ENCODE measurements at regions not wholly inside any gene's neighbourhood (a gene's known extent, or its start where the extent isn't known, plus 50 kb on each side); places are given as distances from the start of the nearest gene placed in this dataset.
A peak's percentile ranks its signal among the peaks of the same experiment; 100 is the strongest.

GRCh38 chrX:43456906-43457305 is 199.2 kb upstream of the MAOA start:
- H3K79me1 ChIP-seq (ENCODE audit: low read length), result no peaks in the 10 kb centered on the region
- no peak overlapping the region for H3K23ac ChIP-seq (ENCODE audit: low read length)
- H3K9ac ChIP-seq (ENCODE audit: low read length), result no peak overlapping the region
- no peak overlapping the region for H4K91ac ChIP-seq (ENCODE audit: low read depth, low read length)
- no peaks in the 10 kb centered on the region for H3K79me2 ChIP-seq (ENCODE audit: control insufficient read depth, insufficient read depth, low read length, poor library complexity)
- peaks cover 5% of the 10 kb centered on the region for H3K9me3 ChIP-seq (ENCODE audit: insufficient read depth, low read depth, low read length)
- WGBS (ENCODE audit: extremely low coverage, insufficient coverage, insufficient read length), result no CpG with 5 or more reads among the region's 2 CpGs
- H3K14ac ChIP-seq (ENCODE audit: low read length), result no peak overlapping the region
- H3K27me3 ChIP-seq (ENCODE audit: insufficient read depth, low read length), result no peaks in the 10 kb centered on the region
- H3K27ac ChIP-seq (ENCODE audit: low read depth, low read length), result no peak overlapping the region
- H2AK5ac ChIP-seq (ENCODE audit: low read length), result no peak overlapping the region
- no peak overlapping the region for H2AFZ ChIP-seq (ENCODE audit: insufficient read depth, low read length, poor library complexity)
- H2BK5ac ChIP-seq (ENCODE audit: low read depth, low read length, poor library complexity), result no peak overlapping the region
- no peak overlapping the region for H3K4me3 ChIP-seq (ENCODE audit: low read depth, low read length)
- H3K4me1 ChIP-seq (ENCODE audit: control insufficient read depth in 1 of 2, insufficient read depth in 2 of 2, low read length in 2 of 2), result no peaks in the 10 kb centered on the region
- H3K18ac ChIP-seq (ENCODE audit: low read length), result no peak overlapping the region
- H2BK12ac ChIP-seq (ENCODE audit: low read length), result no peak overlapping the region
- H4K8ac ChIP-seq (ENCODE audit: low read depth, low read length), result no peak overlapping the region
- no peak overlapping the region for H3K4ac ChIP-seq (ENCODE audit: low read depth, low read length)
- H3K4me2 ChIP-seq (ENCODE audit: low read length), result no peak overlapping the region
- H4K12ac ChIP-seq (ENCODE audit: low read depth, low read length), result no peak overlapping the region
- H3K36me3 ChIP-seq (ENCODE audit: control insufficient read depth in 1 of 2, insufficient read depth in 2 of 2, low read length in 2 of 2), result no peaks in the 10 kb centered on the region
- H2BK120ac ChIP-seq (ENCODE audit: insufficient read depth, low read length, poor library complexity), result no peak overlapping the region
- no peak for DNase-seq

- DNase-seq, result no peak
- Histone ChIP-seq H3K18ac (ENCODE audit: low read length) (no peak overlapping the region), H2BK12ac (ENCODE audit: low read length) (no peak overlapping the region), H2AFZ (ENCODE audit: insufficient read depth, low read length, poor library complexity) (no peak overlapping the region), H4K8ac (ENCODE audit: low read depth, low read length) (no peak overlapping the region), H3K36me3 (ENCODE audit: control insufficient read depth in 1 of 2, insufficient read depth in 2 of 2, low read length in 2 of 2) (no peaks in the 10 kb centered on the region), H4K12ac (ENCODE audit: low read depth, low read length) (no peak overlapping the region), H3K27me3 (ENCODE audit: insufficient read depth, low read length) (no peaks in the 10 kb centered on the region), H2AK5ac (ENCODE audit: low read length) (no peak overlapping the region), H2BK5ac (ENCODE audit: low read depth, low read length, poor library complexity) (no peak overlapping the region), H3K4ac (ENCODE audit: low read depth, low read length) (no peak overlapping the region), H3K9me3 (ENCODE audit: insufficient read depth, low read depth, low read length) (no peaks in the 10 kb centered on the region), H3K79me2 (ENCODE audit: control insufficient read depth, insufficient read depth, low read length, poor library complexity) (no peaks in the 10 kb centered on the region), H2BK120ac (ENCODE audit: insufficient read depth, low read length, poor library complexity) (no peak overlapping the region), H3K4me2 (ENCODE audit: low read length) (no peak overlapping the region), H3K4me1 (ENCODE audit: control insufficient read depth in 1 of 2, insufficient read depth in 2 of 2, low read length in 2 of 2) (no peaks in the 10 kb centered on the region), H3K9ac (ENCODE audit: low read length) (no peak overlapping the region), H3K27ac (ENCODE audit: low read depth, low read length) (no peak overlapping the region), H4K91ac (ENCODE audit: low read depth, low read length) (no peak overlapping the region), H3K14ac (ENCODE audit: low read length) (no peak overlapping the region), H3K23ac (ENCODE audit: low read length) (no peak overlapping the region), H3K79me1 (ENCODE audit: low read length) (no peaks in the 10 kb centered on the region), H3K4me3 (ENCODE audit: low read depth, low read length) (no peak overlapping the region)
- no CpG with 5 or more reads among the region's 8 CpGs for WGBS (ENCODE audit: extremely low coverage, insufficient coverage, insufficient read length)
Measured at GRCh38 chrX:43467608-43468234, 188.4 kb upstream of the MAOA start.

GRCh38 chrX:43469391-43470054 is 186.6 kb upstream of the MAOA start:
- no peak overlapping the region for H3K4me2 ChIP-seq (ENCODE audit: low read length)

GRCh38 chrX:43474321-43474720 is 181.8 kb upstream of the MAOA start:
- H4K91ac ChIP-seq (ENCODE audit: low read depth, low read length), result no peak overlapping the region
- H3K36me3 ChIP-seq (ENCODE audit: control insufficient read depth in 1 of 2, insufficient read depth in 2 of 2, low read length in 2 of 2), result no peaks in the 10 kb centered on the region
- H2BK120ac ChIP-seq (ENCODE audit: insufficient read depth, low read length, poor library complexity), result no peak overlapping the region
- H3K9ac ChIP-seq (ENCODE audit: low read length), result no peak overlapping the region
- no peaks in the 10 kb centered on the region for H3K79me2 ChIP-seq (ENCODE audit: control insufficient read depth, insufficient read depth, low read length, poor library complexity)
- peaks cover 0 to 2% of the 10 kb centered on the region in 2 experiments for H3K4me1 ChIP-seq (ENCODE audit: control insufficient read depth in 1 of 2, insufficient read depth in 2 of 2, low read length in 2 of 2)
- no peak overlapping the region for H2AFZ ChIP-seq (ENCODE audit: insufficient read depth, low read length, poor library complexity)
- no peak overlapping the region for H3K4me2 ChIP-seq (ENCODE audit: low read length)
- no peak overlapping the region for H3K4me3 ChIP-seq (ENCODE audit: low read depth, low read length)
- H3K79me1 ChIP-seq (ENCODE audit: low read length), result no peaks in the 10 kb centered on the region
- no peak overlapping the region for H2BK12ac ChIP-seq (ENCODE audit: low read length)
- no peak overlapping the region for H3K23ac ChIP-seq (ENCODE audit: low read length)
- no peak overlapping the region for H2AK5ac ChIP-seq (ENCODE audit: low read length)
- no peak overlapping the region for H2BK5ac ChIP-seq (ENCODE audit: low read depth, low read length, poor library complexity)
- no CpG with 5 or more reads among the region's 2 CpGs for WGBS (ENCODE audit: extremely low coverage, insufficient coverage, insufficient read length)
- no peak overlapping the region for H3K27ac ChIP-seq (ENCODE audit: low read depth, low read length)
- H3K9me3 ChIP-seq (ENCODE audit: insufficient read depth, low read depth, low read length), result no peaks in the 10 kb centered on the region
- H4K8ac ChIP-seq (ENCODE audit: low read depth, low read length), result no peak overlapping the region
- no peak overlapping the region for H4K12ac ChIP-seq (ENCODE audit: low read depth, low read length)
- H3K18ac ChIP-seq (ENCODE audit: low read length), result no peak overlapping the region
- DNase-seq, result peak; percentile 77 to 88
- H3K14ac ChIP-seq (ENCODE audit: low read length), result no peak overlapping the region
- no peaks in the 10 kb centered on the region for H3K27me3 ChIP-seq (ENCODE audit: insufficient read depth, low read length)
- H3K4ac ChIP-seq (ENCODE audit: low read depth, low read length), result no peak overlapping the region

More at GRCh38 chrX:43469391-43470054, 186.6 kb upstream of the MAOA start:
- Histone ChIP-seq H3K4me1 (ENCODE audit: control insufficient read depth in 1 of 2, insufficient read depth in 2 of 2, low read length in 2 of 2) (peaks cover 0 to under 1% of the 10 kb centered on the region in 2 experiments), H4K91ac (ENCODE audit: low read depth, low read length) (no peak overlapping the region), H4K8ac (ENCODE audit: low read depth, low read length) (no peak overlapping the region), H3K18ac (ENCODE audit: low read length) (no peak overlapping the region), H3K79me1 (ENCODE audit: low read length) (no peaks in the 10 kb centered on the region), H2BK5ac (ENCODE audit: low read depth, low read length, poor library complexity) (no peak overlapping the region), H3K23ac (ENCODE audit: low read length) (no peak overlapping the region), H2BK12ac (ENCODE audit: low read length) (no peak overlapping the region), H3K36me3 (ENCODE audit: control insufficient read depth in 1 of 2, insufficient read depth in 2 of 2, low read length in 2 of 2) (no peaks in the 10 kb centered on the region), H3K27me3 (ENCODE audit: insufficient read depth, low read length) (no peaks in the 10 kb centered on the region), H2AFZ (ENCODE audit: insufficient read depth, low read length, poor library complexity) (no peak overlapping the region), H4K12ac (ENCODE audit: low read depth, low read length) (no peak overlapping the region), H3K4ac (ENCODE audit: low read depth, low read length) (no peak overlapping the region), H3K9me3 (ENCODE audit: insufficient read depth, low read depth, low read length) (no peaks in the 10 kb centered on the region), H3K27ac (ENCODE audit: low read depth, low read length) (no peak overlapping the region), H3K9ac (ENCODE audit: low read length) (no peak overlapping the region), H3K14ac (ENCODE audit: low read length) (no peak overlapping the region), H3K79me2 (ENCODE audit: control insufficient read depth, insufficient read depth, low read length, poor library complexity) (no peaks in the 10 kb centered on the region), H2BK120ac (ENCODE audit: insufficient read depth, low read length, poor library complexity) (no peak overlapping the region), H2AK5ac (ENCODE audit: low read length) (no peak overlapping the region), H3K4me3 (ENCODE audit: low read depth, low read length) (no peak overlapping the region)
- no CpG with 5 or more reads among the region's 2 CpGs for WGBS (ENCODE audit: extremely low coverage, insufficient coverage, insufficient read length)
- peak in 1 of 2 donors; percentile 19 for DNase-seq

Measured in trophoblast cell (in vitro differentiated cells and primary cell).